Progenitor cell of endocrine pancreas (in vitro differentiated cells): ENCODE measurements at regions not wholly inside any gene's neighbourhood (a gene's known extent, or its start where the extent isn't known, plus 50 kb on each side); places are given as distances from the start of the nearest gene placed in this dataset.

Experiments
- DNase-seq: peaks from one replicate; pipeline ENCODE4 v3.0.0; 2021; ENCODE audit warnings: low spot score; ENCODE audit not compliant: unreplicated experiment
- H3K27ac Mint-ChIP-seq: 2 replicates; pipeline ENCODE4 v1.8.0; 2021; ENCODE audit warnings: mild to moderate bottlenecking, moderate library complexity, mixed read lengths
- H3K27me3 Mint-ChIP-seq: 2 replicates; pipeline ENCODE4 v1.8.0; 2021; ENCODE audit warnings: mixed read lengths
- H3K36me3 Mint-ChIP-seq: 2 replicates; pipeline ENCODE4 v1.8.0; 2022; ENCODE audit warnings: mixed read lengths; ENCODE audit not compliant: insufficient read depth
- H3K4me1 Mint-ChIP-seq: 2 replicates; pipeline ENCODE4 v1.8.0; 2021; ENCODE audit warnings: low read depth, mixed read lengths
- H3K4me3 Mint-ChIP-seq: 2 replicates; pipeline ENCODE4 v1.8.0; 2021; ENCODE audit warnings: low read depth, mild to moderate bottlenecking, moderate library complexity, mixed read lengths
- H3K9me3 Mint-ChIP-seq: 2 replicates; pipeline ENCODE4 v1.8.0; 2021; ENCODE audit warnings: low read depth, mixed read lengths
- TF ChIP-seq, protein P1 (sequence below): fragments of 200-600 bp; sonication (generic); IDR thresholded peaks from one replicate; pipeline ENCODE4 v1.5.0; 2021; ENCODE audit warnings: antibody characterized with exemption, mild to moderate bottlenecking; ENCODE audit not compliant: unreplicated experiment

GRCh38 chr6:149228311-149228955 is 89.1 kb upstream of the TAB2 start:
- no peak overlapping the region for H3K4me3 Mint-ChIP-seq
- no peak overlapping the region for H3K27ac Mint-ChIP-seq
- H3K36me3 Mint-ChIP-seq, result no peaks in the 10 kb centered on the region
- H3K4me1 Mint-ChIP-seq, result peaks cover 24% of the 10 kb centered on the region
- H3K27me3 Mint-ChIP-seq, result peaks cover 48% of the 10 kb centered on the region
- TF ChIP-seq, protein P1, sequence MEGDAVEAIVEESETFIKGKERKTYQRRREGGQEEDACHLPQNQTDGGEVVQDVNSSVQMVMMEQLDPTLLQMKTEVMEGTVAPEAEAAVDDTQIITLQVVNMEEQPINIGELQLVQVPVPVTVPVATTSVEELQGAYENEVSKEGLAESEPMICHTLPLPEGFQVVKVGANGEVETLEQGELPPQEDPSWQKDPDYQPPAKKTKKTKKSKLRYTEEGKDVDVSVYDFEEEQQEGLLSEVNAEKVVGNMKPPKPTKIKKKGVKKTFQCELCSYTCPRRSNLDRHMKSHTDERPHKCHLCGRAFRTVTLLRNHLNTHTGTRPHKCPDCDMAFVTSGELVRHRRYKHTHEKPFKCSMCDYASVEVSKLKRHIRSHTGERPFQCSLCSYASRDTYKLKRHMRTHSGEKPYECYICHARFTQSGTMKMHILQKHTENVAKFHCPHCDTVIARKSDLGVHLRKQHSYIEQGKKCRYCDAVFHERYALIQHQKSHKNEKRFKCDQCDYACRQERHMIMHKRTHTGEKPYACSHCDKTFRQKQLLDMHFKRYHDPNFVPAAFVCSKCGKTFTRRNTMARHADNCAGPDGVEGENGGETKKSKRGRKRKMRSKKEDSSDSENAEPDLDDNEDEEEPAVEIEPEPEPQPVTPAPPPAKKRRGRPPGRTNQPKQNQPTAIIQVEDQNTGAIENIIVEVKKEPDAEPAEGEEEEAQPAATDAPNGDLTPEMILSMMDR, result no peak
- no peak for DNase-seq
- no peaks in the 10 kb centered on the region for H3K9me3 Mint-ChIP-seq

GRCh38 chr6:149229096-149229495 is 88.4 kb upstream of the TAB2 start:
- H3K9me3 Mint-ChIP-seq, result no peaks in the 10 kb centered on the region

GRCh38 chr6:149230712-149231460 is 86.6 kb upstream of the TAB2 start:
- Mint-ChIP-seq H3K4me3 (no peak overlapping the region), H3K4me1 (peaks cover 29% of the 10 kb centered on the region), H3K9me3 (no peaks in the 10 kb centered on the region), H3K27ac (no peak overlapping the region), H3K36me3 (no peaks in the 10 kb centered on the region), H3K27me3 (peaks cover 43% of the 10 kb centered on the region)
- DNase-seq, result no peak
- TF ChIP-seq, protein P1, result no peak

More at GRCh38 chr6:149229096-149229495, 88.4 kb upstream of the TAB2 start:
- H3K36me3 Mint-ChIP-seq, result no peaks in the 10 kb centered on the region
- H3K27ac Mint-ChIP-seq, result no peak overlapping the region
- TF ChIP-seq, protein P1, result no peak
- H3K27me3 Mint-ChIP-seq, result peaks cover 44% of the 10 kb centered on the region
- no peak overlapping the region for H3K4me3 Mint-ChIP-seq
- DNase-seq, result no peak
- H3K4me1 Mint-ChIP-seq, result peaks cover 26% of the 10 kb centered on the region

- peaks cover 34% of the 10 kb centered on the region for H3K27me3 Mint-ChIP-seq
- TF ChIP-seq, protein P1, result no peak
- no peak overlapping the region for H3K4me3 Mint-ChIP-seq
- H3K27ac Mint-ChIP-seq, result no peak overlapping the region
- H3K4me1 Mint-ChIP-seq, result peaks cover 29% of the 10 kb centered on the region
- H3K9me3 Mint-ChIP-seq, result no peaks in the 10 kb centered on the region
- H3K36me3 Mint-ChIP-seq, result no peaks in the 10 kb centered on the region
- DNase-seq, result no peak
These were observed 85.7 kb upstream of the TAB2 start for GRCh38 chr6:149231778-149232177.

DNA sequence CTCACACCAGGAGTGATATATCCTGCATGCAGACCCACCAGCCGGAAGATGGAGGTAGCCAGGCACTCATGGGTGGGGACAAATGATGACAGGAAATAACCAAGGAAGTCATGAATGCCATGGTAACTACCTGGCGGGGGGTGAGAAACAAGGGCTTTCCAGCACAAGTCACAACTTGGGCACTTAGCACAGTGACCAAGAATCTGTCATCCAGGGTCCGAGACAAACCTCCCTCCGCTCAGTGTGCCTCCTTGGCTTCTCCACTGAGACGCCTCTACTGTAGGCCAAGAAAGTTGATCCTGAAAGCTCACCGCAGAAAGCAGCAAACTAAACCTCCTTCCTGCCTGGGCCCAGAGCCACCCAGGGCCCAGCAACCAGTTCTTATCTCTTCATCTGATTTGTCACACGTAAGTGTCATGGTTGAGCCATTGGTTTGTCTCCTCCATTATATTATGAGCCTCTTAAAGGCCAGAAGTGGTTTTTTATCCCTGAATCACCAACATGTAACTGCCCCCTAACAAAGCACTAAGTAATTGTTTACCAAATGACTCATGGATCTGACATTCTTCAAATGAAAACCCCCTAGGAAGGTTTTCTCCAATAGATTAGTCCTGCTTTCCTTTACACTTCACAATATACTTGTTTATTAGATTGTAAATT is 84.3 kb upstream of the TAB2 start:
- no peaks in the 10 kb centered on the region for H3K9me3 Mint-ChIP-seq
- peak overlapping the region; percentile 63 for H3K27ac Mint-ChIP-seq
- DNase-seq, result no peak
- H3K4me1 Mint-ChIP-seq, result peaks cover 19% of the 10 kb centered on the region
- H3K27me3 Mint-ChIP-seq, result peaks cover 33% of the 10 kb centered on the region
- no peaks in the 10 kb centered on the region for H3K36me3 Mint-ChIP-seq
- no peak overlapping the region for H3K4me3 Mint-ChIP-seq
- TF ChIP-seq, protein P1, result no peak
